IMR-90 (cell line): ENCODE measurements at regions not wholly inside any gene's neighbourhood (a gene's known extent, or its start where the extent isn't known, plus 50 kb on each side); places are given as distances from the start of the nearest gene placed in this dataset.
A peak's percentile ranks its signal among the peaks of the same experiment; 100 is the strongest.

Source experiments
- ATAC-seq: fragments of 200-7000 bp; cut with Tn5 transposase; 2 replicates; pipeline ENCODE4 v1.9.1; 2020; ENCODE audit warnings: low read depth, mild to moderate bottlenecking, moderate library complexity
- BruUV-seq: library from RNA; stranded (reverse); fragments of 400-500 nt; replicated peaks from 2 replicates; lab custom pipeline; 2021; lab: Mats Ljungman, UMichigan
- CTCF ChIA-PET: fragments of 300-600 bp; formaldehyde crosslinking; extraction: SDS; loops from one replicate; lab custom pipeline; 2021; ENCODE audit warnings: antibody characterized with exemption; lab: Yijun Ruan, JAX
- POLR2A ChIA-PET: fragments of 300-600 bp; sonication (Branson Sonifier 250); formaldehyde crosslinking; loops from one replicate; lab custom pipeline; 2022; ENCODE audit warnings: antibody characterized with exemption; ENCODE audit not compliant: unreplicated experiment; lab: Charles Lee
- DNase-seq: peaks from one replicate; pipeline ENCODE4 v3.0.0; 2013
- H2AFZ ChIP-seq: replicated peaks from 2 replicates; pipeline ENCODE3; 2013; ENCODE audit warnings: low read length, mild to moderate bottlenecking; ENCODE audit not compliant: poor library complexity
- H2AK5ac ChIP-seq: 2 replicates; pipeline ENCODE4 v1.6.1; 2013; ENCODE audit warnings: low read depth, low read length, inconsistent platforms
- H2AK9ac ChIP-seq: replicated peaks from 2 replicates; pipeline ENCODE3; 2013; ENCODE audit warnings: mild to moderate bottlenecking, low read depth, low read length, moderate library complexity; ENCODE audit not compliant: poor library complexity
- H2BK120ac ChIP-seq: 2 replicates; pipeline ENCODE4 v1.6.1; 2013; ENCODE audit warnings: low read depth, low read length, inconsistent platforms
- H2BK15ac ChIP-seq: 3 replicates; pipeline ENCODE4 v1.6.1; 2013; ENCODE audit warnings: low read depth, low read length, inconsistent platforms
- H2BK20ac ChIP-seq: 2 replicates; pipeline ENCODE4 v1.6.1; 2013; ENCODE audit warnings: low read depth, mild to moderate bottlenecking, inconsistent platforms, low read length, moderate library complexity
- H2BK5ac ChIP-seq: 2 replicates; pipeline ENCODE4 v1.6.1; 2013; ENCODE audit warnings: mild to moderate bottlenecking, low read depth, low read length, inconsistent platforms; ENCODE audit not compliant: poor library complexity, severe bottlenecking
- H3K14ac ChIP-seq: replicated peaks from 2 replicates; pipeline ENCODE4 v1.6.1; 2013; ENCODE audit warnings: low read depth, low read length, inconsistent platforms
- H3K18ac ChIP-seq: 2 replicates; pipeline ENCODE4 v1.6.1; 2013; ENCODE audit warnings: low read depth, low read length, control low read depth
- H3K23ac ChIP-seq: 2 replicates; pipeline ENCODE4 v1.6.1; 2013; ENCODE audit warnings: low read depth, low read length, inconsistent platforms
- H3K27ac ChIP-seq: 2 replicates; pipeline ENCODE4 v1.5.1; 2013; ENCODE audit warnings: mild to moderate bottlenecking, control low read depth, low read length; ENCODE audit not compliant: insufficient read depth
- H3K27me3 ChIP-seq: 2 replicates; pipeline ENCODE4 v1.6.1; 2013; ENCODE audit warnings: low read length; ENCODE audit not compliant: control insufficient read depth, insufficient read depth
- H3K36me3 ChIP-seq: 2 replicates; pipeline ENCODE4 v1.6.1; 2013; ENCODE audit warnings: low read length, mixed read lengths; ENCODE audit not compliant: control insufficient read depth, insufficient read depth
- H3K4ac ChIP-seq: 2 replicates; pipeline ENCODE4 v1.6.1; 2013; ENCODE audit warnings: low read depth, low read length, inconsistent platforms
- H3K4me1 ChIP-seq: 2 replicates; pipeline ENCODE4 v1.6.1; 2013; ENCODE audit warnings: low read length, mixed read lengths; ENCODE audit not compliant: control insufficient read depth, insufficient read depth
- H3K4me2 ChIP-seq: 2 replicates; pipeline ENCODE4 v1.6.1; 2013; ENCODE audit warnings: low read depth, mild to moderate bottlenecking, control low read depth, low read length, moderate library complexity
- H3K4me3 ChIP-seq: 2 replicates; pipeline ENCODE4 v1.5.1; 2013; ENCODE audit warnings: low read depth, mild to moderate bottlenecking, control low read depth, low read length, moderate library complexity; ENCODE audit not compliant: insufficient read depth
- H3K56ac ChIP-seq: 2 replicates; pipeline ENCODE4 v1.6.1; 2013; ENCODE audit warnings: low read length, inconsistent platforms; ENCODE audit not compliant: insufficient read depth; ENCODE audit errors: extremely low read depth
- H3K79me1 ChIP-seq, 2 experiments: 2 replicates each; pipeline ENCODE4 v1.6.1; 2013; ENCODE audit warnings: low read length in 2 of 2, inconsistent platforms in 1 of 2, low read depth in 1 of 2
- H3K9ac ChIP-seq: 2 replicates; pipeline ENCODE4 v1.6.1; 2013; ENCODE audit warnings: low read depth, low read length, control low read depth
- H3K9me1 ChIP-seq: 2 replicates; pipeline ENCODE4 v1.6.1; 2013; ENCODE audit warnings: low read length, inconsistent platforms; ENCODE audit not compliant: insufficient read depth
- H3K9me3 ChIP-seq: 2 replicates; pipeline ENCODE4 v1.6.1; 2013; ENCODE audit warnings: low read length; ENCODE audit not compliant: control insufficient read depth, insufficient read depth
- H4K20me1 ChIP-seq: 2 replicates; pipeline ENCODE4 v1.6.1; 2013; ENCODE audit warnings: low read length, inconsistent platforms; ENCODE audit not compliant: insufficient read depth
- H4K5ac ChIP-seq: 2 replicates; pipeline ENCODE4 v1.6.1; 2013; ENCODE audit warnings: mild to moderate bottlenecking, low read depth, low read length, control low read depth
- H4K8ac ChIP-seq, 2 experiments: 2 replicates each; pipeline ENCODE4 v1.6.1; 2013; ENCODE audit warnings: low read depth in 2 of 2, low read length in 2 of 2, control low read depth in 1 of 2, inconsistent platforms in 1 of 2
- H4K91ac ChIP-seq: 2 replicates; pipeline ENCODE4 v1.6.1; 2013; ENCODE audit warnings: low read depth, low read length, inconsistent platforms; ENCODE audit not compliant: insufficient read depth
- BHLHE40 ChIP-seq: fragments of 150-350 bp; IDR thresholded peaks from 2 replicates; pipeline ENCODE4 v1.6.1; 2016; ENCODE audit warnings: mild to moderate bottlenecking, low read depth, low read length
- CEBPB ChIP-seq: IDR thresholded peaks from 2 replicates; pipeline ENCODE4 v1.6.1; 2012; ENCODE audit warnings: low read depth, low read length, improper control_type of control experiment
- CHD1 ChIP-seq: IDR thresholded peaks from 2 replicates; pipeline ENCODE4 v1.6.1; 2012; ENCODE audit warnings: low read depth, low read length, improper control_type of control experiment
- FOS ChIP-seq: fragments of 150-350 bp; IDR thresholded peaks from 2 replicates; pipeline ENCODE4 v1.6.1; 2016; ENCODE audit warnings: low read depth, low read length
- MAFK ChIP-seq: IDR thresholded peaks from 2 replicates; pipeline ENCODE4 v1.6.1; 2012; ENCODE audit warnings: low read depth, low read length, improper control_type of control experiment
- MAZ ChIP-seq: IDR thresholded peaks from 2 replicates; pipeline ENCODE4 v1.6.1; 2012; ENCODE audit warnings: low read depth, mild to moderate bottlenecking, low read length, improper control_type of control experiment, moderate library complexity, borderline replicate concordance
- MXI1 ChIP-seq: IDR thresholded peaks from 2 replicates; pipeline ENCODE4 v1.6.1; 2012; ENCODE audit warnings: low read depth, mild to moderate bottlenecking, low read length, moderate library complexity, borderline replicate concordance
- NFE2L2 ChIP-seq: fragments of 150-350 bp; IDR thresholded peaks from 2 replicates; pipeline ENCODE4 v1.6.1; 2016; ENCODE audit warnings: low read depth, mild to moderate bottlenecking, low read length
- POLR2A ChIP-seq: IDR thresholded peaks from 2 replicates; pipeline ENCODE4 v1.6.1; 2012; ENCODE audit warnings: mild to moderate bottlenecking, low read depth, low read length
- RAD21 ChIP-seq: IDR thresholded peaks from 2 replicates; pipeline ENCODE4 v1.6.1; 2012; ENCODE audit warnings: low read length, improper control_type of control experiment
- RCOR1 ChIP-seq: IDR thresholded peaks from 2 replicates; pipeline ENCODE4 v1.6.1; 2012; ENCODE audit warnings: mild to moderate bottlenecking, low read length, improper control_type of control experiment; ENCODE audit not compliant: insufficient replicate concordance
- RFX5 ChIP-seq: IDR thresholded peaks from 2 replicates; pipeline ENCODE4 v1.8.0; 2012; ENCODE audit warnings: low read depth, mild to moderate bottlenecking, low read length, moderate library complexity
- SMC3 ChIP-seq: fragments of 150-350 bp; IDR thresholded peaks from 2 replicates; pipeline ENCODE4 v1.6.1; 2016; ENCODE audit warnings: low read depth, mild to moderate bottlenecking, antibody characterized with exemption, low read length, moderate library complexity
- WGBS, 2 experiments: methylation state at CpG; one replicate each; pipeline versions ENCODE4 v1.1.5 to v1.1.7; 2013; ENCODE audit warnings: missing lambda C conversion rate in 2 of 2; ENCODE audit not compliant: insufficient read length in 1 of 2; ENCODE audit errors: extremely low coverage in 2 of 2; 5-methylcytosine and 5-hydroxymethylcytosine counted together
- dilution Hi-C: fragments of 300-500 bp; cut with HindIII; formaldehyde crosslinking; loops from one replicate; pipeline ENCODE4 v1.14.3; 2018; ENCODE audit warnings: low sequenced_read_pairs; ENCODE audit not compliant: unreplicated experiment
- in situ Hi-C: fragments of 300-500 bp; cut with MboI; formaldehyde crosslinking; loops from 3 replicates; pipeline ENCODE4 v1.14.3; 2019; ENCODE audit warnings: low sequenced_read_pairs, inconsistent platforms, mixed read lengths
- intact Hi-C: fragments of 100-400 bp; cut with micrococcal nuclease; formaldehyde crosslinking; loops from 2 replicates; pipeline ENCODE4 v1.10.0; 2022
- TF ChIP-seq, protein P1 (sequence below): fragments of 150-350 bp; IDR thresholded peaks from 2 replicates; pipeline ENCODE4 v1.6.1; 2016; ENCODE audit warnings: low read depth, mild to moderate bottlenecking, low read length, moderate library complexity, borderline replicate concordance
- TF ChIP-seq, protein P2 (sequence below): fragments of 150-350 bp; IDR thresholded peaks from 2 replicates; pipeline ENCODE4 v1.6.1; 2017; ENCODE audit warnings: mild to moderate bottlenecking, antibody characterized with exemption, low read length, low read depth
- TF ChIP-seq, protein P3 (sequence below): conservative IDR thresholded peaks from 2 replicates; pipeline ENCODE4 v1.5.1; 2012; ENCODE audit warnings: mild to moderate bottlenecking, low read depth, low read length, improper control_type of control experiment

DNA sequence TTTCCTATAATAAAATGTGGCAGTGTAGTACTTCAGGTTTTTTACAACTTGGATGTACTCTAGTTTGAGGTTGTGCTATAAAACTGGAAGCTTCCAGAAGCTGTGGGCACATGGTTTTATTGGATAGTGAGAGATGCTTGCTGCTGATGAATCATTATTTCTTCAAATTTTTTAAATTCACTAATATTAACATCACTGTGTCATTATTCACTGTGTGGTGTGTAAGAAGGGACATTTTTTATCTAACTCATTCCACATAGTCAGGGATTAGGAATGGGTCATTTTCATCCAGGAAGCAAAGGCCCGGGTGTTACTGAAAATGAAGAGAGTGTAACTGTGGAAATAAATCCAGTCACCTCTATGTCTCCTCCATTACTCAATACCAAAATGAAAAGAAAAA, 421.0 kb downstream of the TENT5A start:
- in situ Hi-C loops = no loop called here
- H3K27me3 ChIP-seq = no peaks in the 10 kb centered on the region
- H2AFZ ChIP-seq = no peak overlapping the region
- no peak overlapping the region for H3K23ac ChIP-seq
- H4K91ac ChIP-seq = no peak overlapping the region
- no peak overlapping the region for H3K9ac ChIP-seq
- no peaks in the 10 kb centered on the region for H3K4me1 ChIP-seq
- no peaks in the 10 kb centered on the region for H3K36me3 ChIP-seq
- no peak overlapping the region for H2BK120ac ChIP-seq
- no peak overlapping the region for H2AK5ac ChIP-seq
- H2BK5ac ChIP-seq = no peak overlapping the region
- no peak overlapping the region for H2AK9ac ChIP-seq
- H2BK20ac ChIP-seq = no peak overlapping the region
- no peaks in the 10 kb centered on the region for H3K9me1 ChIP-seq
- no CpG with 5 or more reads among the region's 1 CpG for WGBS, 2 experiments
- BruUV-seq = no TSS peak
- no peaks in the 10 kb centered on the region for H3K79me1 ChIP-seq
- TF ChIP-seq, protein P1, sequence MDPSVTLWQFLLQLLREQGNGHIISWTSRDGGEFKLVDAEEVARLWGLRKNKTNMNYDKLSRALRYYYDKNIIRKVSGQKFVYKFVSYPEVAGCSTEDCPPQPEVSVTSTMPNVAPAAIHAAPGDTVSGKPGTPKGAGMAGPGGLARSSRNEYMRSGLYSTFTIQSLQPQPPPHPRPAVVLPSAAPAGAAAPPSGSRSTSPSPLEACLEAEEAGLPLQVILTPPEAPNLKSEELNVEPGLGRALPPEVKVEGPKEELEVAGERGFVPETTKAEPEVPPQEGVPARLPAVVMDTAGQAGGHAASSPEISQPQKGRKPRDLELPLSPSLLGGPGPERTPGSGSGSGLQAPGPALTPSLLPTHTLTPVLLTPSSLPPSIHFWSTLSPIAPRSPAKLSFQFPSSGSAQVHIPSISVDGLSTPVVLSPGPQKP = no peak
- TF ChIP-seq MXI1 (no peak), NFE2L2 (no peak), BHLHE40 (no peak), SMC3 (no peak), POLR2A (no peak), CHD1 (no peak), MAFK (no peak), RCOR1 (no peak), RAD21 (no peak), FOS (no peak), MAZ (no peak), RFX5 (no peak), CEBPB (no peak)
- TF ChIP-seq, protein P2, sequence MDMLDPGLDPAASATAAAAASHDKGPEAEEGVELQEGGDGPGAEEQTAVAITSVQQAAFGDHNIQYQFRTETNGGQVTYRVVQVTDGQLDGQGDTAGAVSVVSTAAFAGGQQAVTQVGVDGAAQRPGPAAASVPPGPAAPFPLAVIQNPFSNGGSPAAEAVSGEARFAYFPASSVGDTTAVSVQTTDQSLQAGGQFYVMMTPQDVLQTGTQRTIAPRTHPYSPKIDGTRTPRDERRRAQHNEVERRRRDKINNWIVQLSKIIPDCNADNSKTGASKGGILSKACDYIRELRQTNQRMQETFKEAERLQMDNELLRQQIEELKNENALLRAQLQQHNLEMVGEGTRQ = no peak
- TF ChIP-seq, protein P3, sequence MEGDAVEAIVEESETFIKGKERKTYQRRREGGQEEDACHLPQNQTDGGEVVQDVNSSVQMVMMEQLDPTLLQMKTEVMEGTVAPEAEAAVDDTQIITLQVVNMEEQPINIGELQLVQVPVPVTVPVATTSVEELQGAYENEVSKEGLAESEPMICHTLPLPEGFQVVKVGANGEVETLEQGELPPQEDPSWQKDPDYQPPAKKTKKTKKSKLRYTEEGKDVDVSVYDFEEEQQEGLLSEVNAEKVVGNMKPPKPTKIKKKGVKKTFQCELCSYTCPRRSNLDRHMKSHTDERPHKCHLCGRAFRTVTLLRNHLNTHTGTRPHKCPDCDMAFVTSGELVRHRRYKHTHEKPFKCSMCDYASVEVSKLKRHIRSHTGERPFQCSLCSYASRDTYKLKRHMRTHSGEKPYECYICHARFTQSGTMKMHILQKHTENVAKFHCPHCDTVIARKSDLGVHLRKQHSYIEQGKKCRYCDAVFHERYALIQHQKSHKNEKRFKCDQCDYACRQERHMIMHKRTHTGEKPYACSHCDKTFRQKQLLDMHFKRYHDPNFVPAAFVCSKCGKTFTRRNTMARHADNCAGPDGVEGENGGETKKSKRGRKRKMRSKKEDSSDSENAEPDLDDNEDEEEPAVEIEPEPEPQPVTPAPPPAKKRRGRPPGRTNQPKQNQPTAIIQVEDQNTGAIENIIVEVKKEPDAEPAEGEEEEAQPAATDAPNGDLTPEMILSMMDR = no peak
- DNase-seq (peak; percentile 7), ATAC-seq (no peak)
- no peak overlapping the region for H3K27ac ChIP-seq
- no peaks in the 10 kb centered on the region for H3K9me3 ChIP-seq
- no peak overlapping the region for H3K14ac ChIP-seq
- H3K4me3 ChIP-seq = no peak overlapping the region
- ChIA-PET CTCF (no interaction called here), POLR2A (no interaction called here)
- dilution Hi-C loops = no loop called here
- no peak overlapping the region for H2BK15ac ChIP-seq
- no peak overlapping the region for H4K8ac ChIP-seq
- no peak overlapping the region for H3K4me2 ChIP-seq
- intact Hi-C loops = no loop called here
- H4K5ac ChIP-seq = no peak overlapping the region
- no peak overlapping the region for H3K4ac ChIP-seq
- H3K18ac ChIP-seq = no peak overlapping the region
- H3K56ac ChIP-seq = no peak overlapping the region
- H4K20me1 ChIP-seq = no peaks in the 10 kb centered on the region
